ENCODE measurements at regions not wholly inside any gene's neighbourhood (a gene's known extent, or its start where the extent isn't known, plus 50 kb on each side); places are given as distances from the start of the nearest gene placed in this dataset.

DNA sequence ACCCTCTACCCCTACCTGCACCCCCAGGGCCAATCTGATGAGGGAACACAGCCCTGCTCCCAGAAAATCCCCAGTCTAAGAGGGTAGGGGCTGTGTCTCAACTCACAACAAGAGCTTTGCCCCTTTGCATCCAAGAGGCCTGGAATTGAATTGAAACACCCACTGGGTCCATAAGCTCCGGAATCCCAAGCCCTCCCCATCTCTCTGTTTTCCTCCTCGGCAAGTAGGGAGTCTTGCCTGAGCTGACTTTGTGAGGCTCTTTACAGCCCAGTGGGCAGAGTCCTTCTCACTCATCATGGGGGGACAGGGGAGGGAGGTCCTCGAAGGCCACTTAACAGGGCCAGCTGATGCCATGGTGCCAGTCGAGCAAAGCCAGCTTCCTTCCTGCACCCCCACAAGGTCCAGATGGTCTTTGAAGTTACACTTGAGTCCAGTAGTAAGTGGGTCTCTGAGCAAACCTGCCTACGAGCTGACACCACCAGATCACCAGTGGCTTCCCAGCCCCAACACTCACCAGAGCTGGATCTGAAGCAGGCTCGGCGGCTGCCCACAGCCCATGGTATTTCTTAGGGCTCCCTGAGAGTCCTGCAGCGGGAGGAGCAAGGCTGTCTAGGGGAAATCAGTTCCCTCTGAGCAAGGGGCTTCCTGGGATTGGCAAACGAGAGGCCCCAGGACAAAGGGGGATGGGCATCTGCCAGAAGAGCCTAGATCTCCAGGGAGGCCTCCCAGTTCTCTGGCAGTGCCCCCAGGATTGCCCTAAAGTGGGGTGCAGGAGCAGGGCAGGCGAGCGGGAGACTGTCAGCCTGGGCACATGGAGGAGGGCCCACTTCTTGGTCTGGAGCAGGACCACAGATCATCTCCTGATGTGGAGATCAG is 144.5 kb downstream of the VEGFA start:
- TF ChIP-seq, protein P1, sequence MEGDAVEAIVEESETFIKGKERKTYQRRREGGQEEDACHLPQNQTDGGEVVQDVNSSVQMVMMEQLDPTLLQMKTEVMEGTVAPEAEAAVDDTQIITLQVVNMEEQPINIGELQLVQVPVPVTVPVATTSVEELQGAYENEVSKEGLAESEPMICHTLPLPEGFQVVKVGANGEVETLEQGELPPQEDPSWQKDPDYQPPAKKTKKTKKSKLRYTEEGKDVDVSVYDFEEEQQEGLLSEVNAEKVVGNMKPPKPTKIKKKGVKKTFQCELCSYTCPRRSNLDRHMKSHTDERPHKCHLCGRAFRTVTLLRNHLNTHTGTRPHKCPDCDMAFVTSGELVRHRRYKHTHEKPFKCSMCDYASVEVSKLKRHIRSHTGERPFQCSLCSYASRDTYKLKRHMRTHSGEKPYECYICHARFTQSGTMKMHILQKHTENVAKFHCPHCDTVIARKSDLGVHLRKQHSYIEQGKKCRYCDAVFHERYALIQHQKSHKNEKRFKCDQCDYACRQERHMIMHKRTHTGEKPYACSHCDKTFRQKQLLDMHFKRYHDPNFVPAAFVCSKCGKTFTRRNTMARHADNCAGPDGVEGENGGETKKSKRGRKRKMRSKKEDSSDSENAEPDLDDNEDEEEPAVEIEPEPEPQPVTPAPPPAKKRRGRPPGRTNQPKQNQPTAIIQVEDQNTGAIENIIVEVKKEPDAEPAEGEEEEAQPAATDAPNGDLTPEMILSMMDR (IDR thresholded peaks at IDR 0.05; ENCODE audit: poor library complexity): no peak
- TF ChIP-seq EZH2 (IDR thresholded peaks at IDR 0.05; ENCODE audit: borderline replicate concordance): no peak

Measured in hepatocyte (in vitro differentiated cells).